GM12875 (cell line): ENCODE measurements at regions not wholly inside any gene's neighbourhood (a gene's known extent, or its start where the extent isn't known, plus 50 kb on each side); places are given as distances from the start of the nearest gene placed in this dataset.

ENCODE experiments used
- H3K4me3 ChIP-seq: one replicate; pipeline ENCODE4 v1.5.1; 2011; ENCODE audit warnings: low read depth, low read length, control low read depth
- CTCF ChIP-seq: IDR thresholded peaks from 2 replicates; pipeline ENCODE4 v1.5.1; 2011; ENCODE audit warnings: low read depth, mild to moderate bottlenecking, control low read depth, inconsistent platforms, low read length, moderate library complexity, borderline replicate concordance; ENCODE audit not compliant: insufficient read depth

GRCh38 chr18:27717816-27718215 is 459.1 kb downstream of the CDH2 start:
- H3K4me3 ChIP-seq: no peak overlapping the region
- TF ChIP-seq CTCF: no peak

- H3K4me3 ChIP-seq: no peak overlapping the region
- no peak for TF ChIP-seq CTCF
These were observed 459.7 kb downstream of the CDH2 start for GRCh38 chr18:27717250-27717649.

- no peak for TF ChIP-seq CTCF
These were observed 461.2 kb downstream of the CDH2 start for GRCh38 chr18:27715751-27716150.

GRCh38 chr18:27713738-27714095 is 463.2 kb downstream of the CDH2 start:
- no peak overlapping the region for H3K4me3 ChIP-seq
- TF ChIP-seq CTCF: no peak

More at GRCh38 chr18:27715751-27716150, 461.2 kb downstream of the CDH2 start:
- H3K4me3 ChIP-seq: no peak overlapping the region

- no peak for TF ChIP-seq CTCF
- no peak overlapping the region for H3K4me3 ChIP-seq
These were observed 463.7 kb downstream of the CDH2 start for GRCh38 chr18:27713037-27713737.

GRCh38 chr18:27712066-27712465 is 464.9 kb downstream of the CDH2 start:
- no peak overlapping the region for H3K4me3 ChIP-seq
- no peak for TF ChIP-seq CTCF

- TF ChIP-seq CTCF: no peak
- H3K4me3 ChIP-seq: no peak overlapping the region
These were observed 465.5 kb downstream of the CDH2 start for GRCh38 chr18:27711382-27711781.
